Stimulated activated naive CD8-positive, alpha-beta T cell treated with anti-CD3 and anti-CD28 coated beads, Interleukin-15, Interleukin-2, amounts not matched to agents 100 ng/mL and 50 ng/mL, for 24 hours (primary cell): ENCODE measurements at regions not wholly inside any gene's neighbourhood (a gene's known extent, or its start where the extent isn't known, plus 50 kb on each side); places are given as distances from the start of the nearest gene placed in this dataset.
"Not testable (repeated sequence)": the region's sequence is repeated elsewhere in the genome, so short reads cannot be mapped to it uniquely, and the experiment has no call there.

Source experiments
- H3K27ac Mint-ChIP-seq: one replicate; pipeline ENCODE4 v1.8.0; 2021; ENCODE audit warnings: mild to moderate bottlenecking, mixed read lengths
- H3K27me3 Mint-ChIP-seq: one replicate; pipeline ENCODE4 v1.8.0; 2021; ENCODE audit warnings: mixed read lengths
- H3K36me3 Mint-ChIP-seq: one replicate; pipeline ENCODE4 v1.8.0; 2021; ENCODE audit warnings: low read depth, mixed read lengths
- H3K4me1 Mint-ChIP-seq: one replicate; pipeline ENCODE4 v1.8.0; 2021; ENCODE audit warnings: low read depth, mixed read lengths
- H3K4me3 Mint-ChIP-seq: one replicate; pipeline ENCODE4 v1.8.0; 2021; ENCODE audit warnings: mild to moderate bottlenecking, mixed read lengths
- H3K9me3 Mint-ChIP-seq: one replicate; pipeline ENCODE4 v1.8.0; 2021; ENCODE audit warnings: mixed read lengths

- Mint-ChIP-seq H3K36me3 (peaks cover 17% of the 10 kb centered on the region), H3K4me1 (peaks cover 80% of the 10 kb centered on the region), H3K27ac (peak overlapping the region; percentile 90), H3K9me3 (peaks cover 15% of the 10 kb centered on the region), H3K27me3 (no peaks in the 10 kb centered on the region), H3K4me3 (peak overlapping the region; percentile 40)
Observed at GRCh38 chr3:18716821-18717220, 291.7 kb upstream of the SATB1 start.

DNA sequence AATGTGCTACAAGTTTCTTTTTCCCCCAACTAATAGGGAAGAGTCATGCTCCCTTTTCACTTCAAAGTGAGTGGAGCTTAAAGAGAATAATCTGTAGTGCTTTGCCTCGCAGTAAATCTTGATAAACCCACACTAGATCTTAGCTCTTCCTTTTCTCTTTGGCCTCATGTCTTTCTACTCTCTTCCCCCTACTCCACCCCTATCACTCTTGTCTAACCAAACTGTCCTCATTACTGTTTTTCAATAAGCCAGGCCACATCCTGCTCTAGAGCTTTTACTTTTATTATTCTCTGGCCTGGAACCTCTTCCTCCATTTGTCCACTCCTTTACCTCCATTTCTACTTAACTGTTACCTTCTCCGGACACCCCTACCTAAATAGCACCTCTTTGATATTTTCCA is 291.0 kb upstream of the SATB1 start:
- peaks cover 17% of the 10 kb centered on the region for H3K36me3 Mint-ChIP-seq
- peaks cover 84% of the 10 kb centered on the region for H3K4me1 Mint-ChIP-seq
- peak overlapping the region; percentile 90 for H3K27ac Mint-ChIP-seq
- peaks cover 15% of the 10 kb centered on the region for H3K9me3 Mint-ChIP-seq
- peak overlapping the region; percentile 45 for H3K4me3 Mint-ChIP-seq
- no peaks in the 10 kb centered on the region for H3K27me3 Mint-ChIP-seq

DNA sequence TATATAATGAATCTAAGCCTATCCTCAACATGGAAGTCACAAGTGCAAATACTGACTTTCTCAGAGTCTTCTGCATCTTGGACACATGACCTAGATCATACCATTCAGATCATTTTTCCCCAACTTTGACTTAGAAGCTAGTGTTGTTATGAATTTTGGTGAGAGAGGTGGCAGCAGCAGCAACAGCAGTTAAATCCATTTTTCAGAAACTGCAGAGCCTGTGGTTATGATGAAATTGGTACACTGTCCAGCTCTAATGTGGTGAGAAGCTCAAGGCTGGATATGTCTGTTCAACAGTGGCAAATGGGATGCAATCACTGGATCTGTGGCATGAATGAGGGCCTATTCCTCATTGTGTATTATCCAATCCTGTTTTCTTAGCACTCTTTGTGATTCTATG is 290.1 kb upstream of the SATB1 start:
- Mint-ChIP-seq H3K9me3 (peaks cover 10% of the 10 kb centered on the region), H3K4me3 (no peak overlapping the region), H3K27ac (peak overlapping the region; percentile 90), H3K27me3 (no peaks in the 10 kb centered on the region), H3K4me1 (peaks cover 82% of the 10 kb centered on the region), H3K36me3 (peaks cover 17% of the 10 kb centered on the region)

DNA sequence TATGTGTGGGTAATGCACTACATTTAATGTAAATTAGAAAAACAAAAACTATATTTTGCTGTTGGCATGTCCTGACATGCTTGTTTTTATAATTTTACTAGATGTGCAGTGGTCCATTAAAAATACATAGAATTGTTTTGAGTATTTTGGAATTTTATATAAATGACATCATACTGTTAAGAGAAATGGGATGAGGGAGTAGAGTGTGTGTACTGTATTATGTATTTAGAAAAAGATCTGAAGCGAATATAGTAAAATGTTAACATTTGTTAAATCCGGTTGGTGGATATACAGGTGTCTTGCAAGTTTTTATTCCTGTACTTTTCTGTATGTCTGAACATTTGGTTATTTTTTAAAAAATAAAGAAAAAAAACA is 288.4 kb upstream of the SATB1 start:
- Mint-ChIP-seq H3K4me3 (peak overlapping the region; percentile 75), H3K27ac (peak overlapping the region; percentile 99), H3K27me3 (no peaks in the 10 kb centered on the region), H3K36me3 (peaks cover 13% of the 10 kb centered on the region), H3K9me3 (peaks cover 4% of the 10 kb centered on the region), H3K4me1 (peaks cover 71% of the 10 kb centered on the region)

DNA sequence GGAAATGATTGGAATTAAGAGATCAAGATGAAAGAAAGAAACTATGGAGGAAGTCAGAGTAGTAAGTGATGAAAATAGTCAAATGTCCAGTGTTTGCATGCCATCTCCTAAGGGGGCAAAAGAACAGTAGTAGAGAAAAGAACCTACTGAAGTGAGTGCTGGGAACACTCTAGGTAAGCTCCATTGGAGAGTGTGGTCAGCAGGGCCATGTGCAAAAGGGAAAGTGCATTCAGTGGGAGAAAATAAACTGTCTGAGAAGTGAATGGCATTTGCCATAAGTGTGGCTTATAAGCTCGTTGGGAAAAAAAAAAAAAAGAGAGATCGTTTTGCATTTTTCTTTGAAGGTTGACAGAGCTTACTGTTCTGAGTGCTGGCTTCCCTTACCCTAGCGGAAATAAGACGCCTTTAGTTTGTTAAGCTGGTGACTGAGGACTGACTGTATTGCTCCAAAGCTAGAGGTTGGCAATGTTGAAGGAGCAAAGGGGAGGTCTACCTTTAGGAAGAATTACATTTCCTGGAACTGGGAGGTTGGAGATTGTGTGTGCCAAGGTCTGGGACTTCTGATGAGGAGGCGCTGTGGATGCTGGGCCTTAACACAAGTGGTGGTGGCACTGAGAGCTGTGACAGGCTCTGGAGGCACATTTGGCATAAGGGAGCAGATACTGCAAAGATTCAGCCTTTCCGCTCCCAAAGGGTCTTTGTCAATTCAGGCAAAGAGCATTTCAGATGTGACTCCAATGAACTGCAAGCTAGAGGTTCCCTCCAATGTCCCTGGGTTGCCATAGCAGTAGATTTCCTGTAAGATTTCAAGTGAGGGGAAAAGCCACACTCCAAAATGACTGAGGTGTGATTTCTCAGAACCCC is 287.8 kb upstream of the SATB1 start:
- peak overlapping the region; percentile 99 for H3K27ac Mint-ChIP-seq
- peaks cover 6% of the 10 kb centered on the region for H3K9me3 Mint-ChIP-seq
- no peaks in the 10 kb centered on the region for H3K27me3 Mint-ChIP-seq
- peak overlapping the region; percentile 75 for H3K4me3 Mint-ChIP-seq
- H3K36me3 Mint-ChIP-seq, result peaks cover 13% of the 10 kb centered on the region
- H3K4me1 Mint-ChIP-seq, result peaks cover 64% of the 10 kb centered on the region

- Mint-ChIP-seq H3K36me3 (peaks cover 14% of the 10 kb centered on the region), H3K27me3 (no peaks in the 10 kb centered on the region), H3K4me1 (peaks cover 6% of the 10 kb centered on the region), H3K4me3 (no peak overlapping the region), H3K27ac (no peak overlapping the region), H3K9me3 (peaks cover 29% of the 10 kb centered on the region)
Observed at GRCh38 chr3:18704326-18704725, 279.2 kb upstream of the SATB1 start.

- Mint-ChIP-seq H3K27ac (no peak overlapping the region), H3K27me3 (no peaks in the 10 kb centered on the region), H3K4me3 (no peak overlapping the region), H3K9me3 (peaks cover 29% of the 10 kb centered on the region), H3K4me1 (peaks cover 6% of the 10 kb centered on the region), H3K36me3 (peaks cover 14% of the 10 kb centered on the region)
Observed at GRCh38 chr3:18703798-18704197, 278.7 kb upstream of the SATB1 start.

DNA sequence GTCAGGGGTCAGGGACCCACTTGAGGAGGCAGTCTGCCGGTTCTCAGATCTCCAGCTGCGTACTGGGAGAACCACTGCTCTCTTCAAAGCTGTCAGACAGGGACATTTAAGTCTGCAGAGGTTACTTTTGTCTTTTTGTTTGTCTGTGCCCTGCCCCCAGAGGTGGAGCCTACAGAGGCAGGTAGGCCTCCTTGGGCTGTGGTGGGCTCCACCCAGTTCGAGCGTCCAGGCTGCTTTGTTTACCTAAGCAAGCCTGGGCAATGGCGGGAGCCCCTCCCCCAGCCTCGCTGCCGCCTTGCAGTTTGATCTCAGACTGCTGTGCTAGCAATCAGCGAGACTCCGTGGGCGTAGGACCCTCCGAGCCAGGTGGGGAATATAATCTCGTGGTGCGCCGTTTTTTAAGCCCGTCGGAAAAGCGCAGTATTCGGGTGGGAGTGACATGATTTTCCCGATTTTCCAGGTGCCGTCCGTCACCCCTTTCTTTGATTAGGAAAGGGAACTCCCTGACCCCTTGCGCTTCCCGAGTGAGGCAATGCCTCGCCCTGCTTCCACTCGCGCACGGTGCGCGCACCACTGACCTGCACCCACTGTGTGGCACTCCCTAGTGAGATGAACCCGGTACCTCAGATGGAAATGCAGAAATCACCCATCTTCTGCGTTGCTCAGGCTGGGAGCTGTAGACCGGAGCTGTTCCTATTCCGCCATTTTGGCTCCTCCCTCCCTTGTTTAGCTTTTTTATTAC is 268.6 kb upstream of the SATB1 start:
- not testable (repeated sequence) for H3K4me1 Mint-ChIP-seq, H3K9me3 Mint-ChIP-seq, H3K36me3 Mint-ChIP-seq, H3K4me3 Mint-ChIP-seq, H3K27me3 Mint-ChIP-seq, H3K27ac Mint-ChIP-seq

GRCh38 chr3:18687286-18687685 is 262.1 kb upstream of the SATB1 start:
- Mint-ChIP-seq H3K9me3 (peaks cover 6% of the 10 kb centered on the region), H3K27ac (no peak overlapping the region), H3K36me3 (peaks cover 6% of the 10 kb centered on the region), H3K4me1 (peaks cover 15% of the 10 kb centered on the region), H3K27me3 (no peaks in the 10 kb centered on the region), H3K4me3 (no peak overlapping the region)

DNA sequence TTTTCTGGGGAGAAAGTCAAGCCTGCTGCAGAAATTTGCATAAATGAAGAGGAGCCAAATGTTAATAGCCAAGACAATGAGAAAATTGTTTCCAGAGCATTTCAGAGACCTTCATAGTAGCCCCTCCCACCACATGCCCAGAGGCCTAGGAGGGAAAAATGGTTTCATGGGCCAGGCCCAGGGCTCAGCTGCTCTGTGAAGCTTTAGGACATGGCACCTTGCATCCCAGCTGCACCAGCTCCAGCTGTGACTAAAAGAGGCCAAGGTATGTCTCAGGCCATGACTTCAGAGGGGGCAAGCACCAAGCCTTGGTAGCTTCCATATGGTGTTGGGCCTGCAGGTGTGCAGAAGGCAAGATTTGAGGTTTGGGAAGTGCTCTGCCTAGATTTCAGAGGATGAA is 258.8 kb upstream of the SATB1 start:
- Mint-ChIP-seq H3K27ac (no peak overlapping the region), H3K4me3 (no peak overlapping the region), H3K36me3 (peaks cover 6% of the 10 kb centered on the region), H3K4me1 (peaks cover 46% of the 10 kb centered on the region), H3K9me3 (peaks cover 6% of the 10 kb centered on the region), H3K27me3 (no peaks in the 10 kb centered on the region)

DNA sequence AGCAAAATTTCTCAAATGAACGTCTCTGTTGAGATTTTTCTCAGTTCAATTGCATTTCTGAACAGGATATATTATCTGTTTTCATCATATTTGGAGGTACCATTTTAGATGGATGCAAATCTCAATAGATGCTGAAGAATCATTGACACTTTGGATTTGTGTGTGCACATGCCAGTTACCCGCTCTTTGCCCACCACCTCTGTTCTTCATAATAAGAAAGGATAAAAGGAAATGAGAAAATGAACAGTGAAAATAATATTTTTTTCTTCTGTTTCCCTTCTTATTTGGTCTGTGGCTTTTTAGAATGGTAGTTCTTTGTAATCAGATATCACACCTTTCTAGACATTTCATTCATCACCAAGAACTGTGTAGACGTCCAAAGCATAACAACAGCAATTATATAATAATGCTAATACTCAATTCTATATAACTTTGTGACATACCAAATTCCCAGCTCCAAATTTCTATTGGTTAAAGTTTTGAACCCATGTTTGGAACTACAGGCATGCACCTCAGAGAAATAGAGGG is 256.7 kb upstream of the SATB1 start:
- H3K4me1 Mint-ChIP-seq, result peaks cover 66% of the 10 kb centered on the region
- no peaks in the 10 kb centered on the region for H3K27me3 Mint-ChIP-seq
- peaks cover 15% of the 10 kb centered on the region for H3K9me3 Mint-ChIP-seq
- peaks cover 6% of the 10 kb centered on the region for H3K36me3 Mint-ChIP-seq
- no peak overlapping the region for H3K4me3 Mint-ChIP-seq
- no peak overlapping the region for H3K27ac Mint-ChIP-seq

- Mint-ChIP-seq H3K36me3 (peaks cover 6% of the 10 kb centered on the region), H3K4me1 (peaks cover 75% of the 10 kb centered on the region), H3K27me3 (no peaks in the 10 kb centered on the region), H3K4me3 (no peak overlapping the region), H3K27ac (peak overlapping the region; percentile 34), H3K9me3 (peaks cover 15% of the 10 kb centered on the region)
Observed at GRCh38 chr3:18680758-18681157, 255.6 kb upstream of the SATB1 start.

GRCh38 chr3:18679238-18679637 is 254.1 kb upstream of the SATB1 start:
- H3K4me1 Mint-ChIP-seq, result peaks cover 84% of the 10 kb centered on the region
- H3K27ac Mint-ChIP-seq, result peak overlapping the region; percentile 92
- H3K27me3 Mint-ChIP-seq, result no peaks in the 10 kb centered on the region
- peak overlapping the region; percentile 73 for H3K4me3 Mint-ChIP-seq
- peaks cover 6% of the 10 kb centered on the region for H3K36me3 Mint-ChIP-seq
- peaks cover 15% of the 10 kb centered on the region for H3K9me3 Mint-ChIP-seq

DNA sequence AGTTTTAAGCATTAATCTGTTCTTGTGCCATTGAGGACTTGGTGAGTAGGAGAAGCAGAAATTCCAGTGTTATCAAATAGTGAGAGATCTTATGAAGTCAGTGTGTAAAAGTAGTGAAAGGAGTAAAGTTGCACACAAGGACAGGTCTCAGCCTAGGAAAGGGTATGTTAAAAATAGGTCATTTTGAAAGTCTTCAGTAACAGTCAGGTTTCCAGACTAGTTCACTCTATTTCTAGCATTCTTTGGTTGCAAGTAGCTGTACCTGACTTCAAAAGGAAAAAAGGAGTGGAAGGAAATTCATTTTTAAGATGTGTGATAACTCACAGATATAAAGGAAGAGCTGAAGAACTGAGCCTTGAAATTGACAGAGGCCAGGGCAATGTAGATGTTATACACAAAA is 250.1 kb upstream of the SATB1 start:
- Mint-ChIP-seq H3K4me1 (peaks cover 73% of the 10 kb centered on the region), H3K4me3 (no peak overlapping the region), H3K27ac (no peak overlapping the region), H3K27me3 (no peaks in the 10 kb centered on the region), H3K36me3 (no peaks in the 10 kb centered on the region), H3K9me3 (peaks cover 9% of the 10 kb centered on the region)

GRCh38 chr3:18672561-18672960 is 247.4 kb upstream of the SATB1 start:
- no peak overlapping the region for H3K27ac Mint-ChIP-seq
- peaks cover 57% of the 10 kb centered on the region for H3K4me1 Mint-ChIP-seq
- H3K9me3 Mint-ChIP-seq, result peaks cover 6% of the 10 kb centered on the region
- no peaks in the 10 kb centered on the region for H3K36me3 Mint-ChIP-seq
- peak overlapping the region; percentile 15 for H3K4me3 Mint-ChIP-seq
- H3K27me3 Mint-ChIP-seq, result no peaks in the 10 kb centered on the region
